Stimulated activated effector memory CD8-positive, alpha-beta T cell treated with anti-CD3 and anti-CD28 coated beads, Interleukin-12 subunit alpha, Interleukin-12 subunit beta, amount 100 ng/mL, for 72 hours (primary cell): ENCODE measurements at regions not wholly inside any gene's neighbourhood (a gene's known extent, or its start where the extent isn't known, plus 50 kb on each side); places are given as distances from the start of the nearest gene placed in this dataset.

Experiments
- ATAC-seq: fragments of 150-1000 bp; cut with Tn5 transposase; 2 replicates; pipeline ENCODE4 v1.10.0; 2021
- DNase-seq, 2 donors: peaks; one replicate each; pipeline ENCODE4 v3.0.0; 2021 to 2022; ENCODE audit warnings: low spot score in 2 of 2
- H3K27ac Mint-ChIP-seq: one replicate; pipeline ENCODE4 v1.8.0; 2022; ENCODE audit warnings: mild to moderate bottlenecking, mixed read lengths
- H3K36me3 Mint-ChIP-seq: one replicate; pipeline ENCODE4 v1.8.0; 2022; ENCODE audit warnings: mild to moderate bottlenecking, mixed read lengths
- H3K4me1 Mint-ChIP-seq: one replicate; pipeline ENCODE4 v1.8.0; 2022; ENCODE audit warnings: mixed read lengths
- H3K4me3 Mint-ChIP-seq: one replicate; pipeline ENCODE4 v1.8.0; 2022; ENCODE audit warnings: mild to moderate bottlenecking, mixed read lengths
- H3K9me3 Mint-ChIP-seq: one replicate; pipeline ENCODE4 v1.8.0; 2022; ENCODE audit warnings: mixed read lengths

DNA sequence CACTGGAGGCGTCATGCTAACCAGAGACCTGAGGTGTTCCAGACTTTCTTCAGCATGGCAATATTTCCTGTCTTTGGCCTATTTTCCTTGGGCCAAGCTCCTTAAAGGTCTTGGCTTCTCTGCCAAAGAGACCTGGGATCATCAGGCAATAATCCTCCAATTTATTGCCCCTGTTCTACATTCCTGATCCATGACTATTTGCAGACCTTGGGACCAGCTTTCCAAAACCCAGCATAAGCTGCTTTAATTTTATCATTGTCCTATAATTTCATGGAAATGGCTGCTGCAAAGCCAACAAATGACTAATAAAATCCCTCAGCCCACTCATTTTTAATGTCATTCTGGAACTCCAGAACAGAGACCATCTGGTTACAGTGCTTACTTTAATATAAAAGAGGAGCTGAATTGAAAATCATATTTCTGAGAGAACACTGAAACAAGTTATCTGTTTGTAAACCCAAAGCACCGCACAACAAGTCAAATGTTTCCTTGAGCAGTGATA is 166.9 kb upstream of the BTG1 start:
- Mint-ChIP-seq H3K4me1 (no peaks in the 10 kb centered on the region), H3K9me3 (no peaks in the 10 kb centered on the region), H3K36me3 (no peaks in the 10 kb centered on the region), H3K27ac (no peak overlapping the region), H3K4me3 (no peak overlapping the region)
- DNase-seq (no peak), ATAC-seq (no peak)

- Mint-ChIP-seq H3K9me3 (peaks cover 3% of the 10 kb centered on the region), H3K4me1 (no peaks in the 10 kb centered on the region), H3K27ac (no peak overlapping the region)
These were observed 158.9 kb upstream of the BTG1 start for GRCh38 chr12:92304371-92305055.

GRCh38 chr12:92302041-92302829 is 156.6 kb upstream of the BTG1 start:
- H3K36me3 Mint-ChIP-seq: no peaks in the 10 kb centered on the region
- no peak for ATAC-seq

More at GRCh38 chr12:92304371-92305055, 158.9 kb upstream of the BTG1 start:
- ATAC-seq (no peak), DNase-seq (no peak)
- H3K4me3 Mint-ChIP-seq: no peak overlapping the region
- H3K36me3 Mint-ChIP-seq: no peaks in the 10 kb centered on the region

GRCh38 chr12:92301356-92301755 is 155.7 kb upstream of the BTG1 start:
- Mint-ChIP-seq H3K36me3 (no peaks in the 10 kb centered on the region), H3K4me3 (no peak overlapping the region), H3K4me1 (no peaks in the 10 kb centered on the region), H3K9me3 (no peaks in the 10 kb centered on the region), H3K27ac (no peak overlapping the region)
- DNase-seq: no peak
- ATAC-seq: no peak

More at GRCh38 chr12:92302041-92302829, 156.6 kb upstream of the BTG1 start:
- Mint-ChIP-seq H3K9me3 (peaks cover 3% of the 10 kb centered on the region), H3K4me3 (no peak overlapping the region), H3K27ac (no peak overlapping the region), H3K4me1 (no peaks in the 10 kb centered on the region)
- DNase-seq: no peak

- H3K4me1 Mint-ChIP-seq: no peaks in the 10 kb centered on the region
These were observed 155.1 kb upstream of the BTG1 start for GRCh38 chr12:92300777-92301176.

GRCh38 chr12:92299744-92300143 is 154.1 kb upstream of the BTG1 start:
- H3K27ac Mint-ChIP-seq: no peak overlapping the region
- ATAC-seq: no peak
- H3K4me1 Mint-ChIP-seq: no peaks in the 10 kb centered on the region

More at GRCh38 chr12:92300777-92301176, 155.1 kb upstream of the BTG1 start:
- no peak for DNase-seq
- no peaks in the 10 kb centered on the region for H3K9me3 Mint-ChIP-seq
- no peak overlapping the region for H3K4me3 Mint-ChIP-seq
- no peak overlapping the region for H3K27ac Mint-ChIP-seq
- H3K36me3 Mint-ChIP-seq: no peaks in the 10 kb centered on the region
- no peak for ATAC-seq

DNA sequence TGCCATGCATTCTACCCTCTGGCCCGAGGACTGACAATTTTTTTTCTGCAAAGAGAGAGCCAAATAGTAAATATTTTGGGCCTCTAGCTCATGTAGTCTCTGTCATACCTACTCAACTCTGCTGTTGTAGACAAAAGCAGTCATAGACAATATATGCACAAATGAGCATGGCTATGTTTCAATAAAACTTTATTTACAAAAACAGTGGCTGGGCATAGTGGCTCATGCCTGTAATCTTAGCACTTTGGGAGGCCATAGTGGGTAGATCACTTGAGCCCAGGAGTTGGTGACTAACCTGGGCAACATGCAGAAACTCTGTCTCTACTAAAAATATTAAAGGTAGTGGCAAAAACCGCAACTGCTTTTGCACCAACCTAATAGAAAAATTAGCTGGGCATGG is 153.7 kb upstream of the BTG1 start:
- ATAC-seq (no peak), DNase-seq (no peak)
- Mint-ChIP-seq H3K27ac (no peak overlapping the region), H3K4me3 (no peak overlapping the region), H3K36me3 (no peaks in the 10 kb centered on the region), H3K9me3 (no peaks in the 10 kb centered on the region), H3K4me1 (no peaks in the 10 kb centered on the region)

More at GRCh38 chr12:92299744-92300143, 154.1 kb upstream of the BTG1 start:
- Mint-ChIP-seq H3K36me3 (no peaks in the 10 kb centered on the region), H3K9me3 (no peaks in the 10 kb centered on the region), H3K4me3 (no peak overlapping the region)
- DNase-seq: no peak

- DNase-seq: no peak
- Mint-ChIP-seq H3K9me3 (no peaks in the 10 kb centered on the region), H3K4me1 (no peaks in the 10 kb centered on the region), H3K4me3 (no peak overlapping the region), H3K36me3 (no peaks in the 10 kb centered on the region), H3K27ac (no peak overlapping the region)
- ATAC-seq: peak; percentile 84
These were observed 152.5 kb upstream of the BTG1 start for GRCh38 chr12:92297932-92298696.

DNA sequence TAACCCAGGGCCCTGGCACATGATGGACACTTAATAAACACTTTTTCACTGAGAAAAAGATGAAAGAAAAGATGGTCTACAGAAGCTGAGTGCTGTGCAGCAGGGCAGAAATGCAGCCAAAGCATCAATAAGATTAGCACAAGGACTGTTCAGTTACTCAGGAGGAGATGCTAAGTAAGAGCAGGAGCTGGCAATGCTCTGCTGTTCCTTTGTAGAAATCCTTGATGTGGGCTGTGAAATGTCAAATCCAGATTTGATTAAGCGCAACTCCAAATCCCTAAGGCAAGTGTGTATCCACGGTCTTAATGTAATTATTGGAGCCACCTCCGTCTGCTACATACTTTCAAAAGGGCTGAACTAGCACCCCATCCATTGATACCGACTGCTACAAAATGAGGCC is 151.8 kb upstream of the BTG1 start:
- DNase-seq: no peak
- no peak for ATAC-seq

GRCh38 chr12:92295523-92295922 is 149.9 kb upstream of the BTG1 start:
- Mint-ChIP-seq H3K36me3 (no peaks in the 10 kb centered on the region), H3K27ac (no peak overlapping the region), H3K9me3 (no peaks in the 10 kb centered on the region), H3K4me1 (no peaks in the 10 kb centered on the region), H3K4me3 (no peak overlapping the region)
- no peak for ATAC-seq
- DNase-seq: no peak

More for the DNA sequence above, 151.8 kb upstream of the BTG1 start:
- no peak overlapping the region for H3K4me3 Mint-ChIP-seq
- H3K27ac Mint-ChIP-seq: no peak overlapping the region
- no peaks in the 10 kb centered on the region for H3K4me1 Mint-ChIP-seq
- H3K36me3 Mint-ChIP-seq: no peaks in the 10 kb centered on the region
- H3K9me3 Mint-ChIP-seq: no peaks in the 10 kb centered on the region

- Mint-ChIP-seq H3K4me1 (no peaks in the 10 kb centered on the region), H3K27ac (no peak overlapping the region), H3K36me3 (no peaks in the 10 kb centered on the region), H3K4me3 (no peak overlapping the region), H3K9me3 (no peaks in the 10 kb centered on the region)
- ATAC-seq: no peak
- DNase-seq: no peak
These were observed 149.2 kb upstream of the BTG1 start for GRCh38 chr12:92294676-92295440.

GRCh38 chr12:92292016-92292415 is 146.4 kb upstream of the BTG1 start:
- H3K9me3 Mint-ChIP-seq: peaks cover under 1% of the 10 kb centered on the region
- H3K27ac Mint-ChIP-seq: no peak overlapping the region
- DNase-seq (no peak), ATAC-seq (no peak)
- no peak overlapping the region for H3K4me3 Mint-ChIP-seq
- no peaks in the 10 kb centered on the region for H3K4me1 Mint-ChIP-seq
- no peaks in the 10 kb centered on the region for H3K36me3 Mint-ChIP-seq

- Mint-ChIP-seq H3K4me1 (no peaks in the 10 kb centered on the region), H3K36me3 (no peaks in the 10 kb centered on the region), H3K27ac (no peak overlapping the region), H3K4me3 (no peak overlapping the region), H3K9me3 (peaks cover 3% of the 10 kb centered on the region)
- ATAC-seq (no peak), DNase-seq (no peak)
These were observed 145.2 kb upstream of the BTG1 start for GRCh38 chr12:92290886-92291285.

DNA sequence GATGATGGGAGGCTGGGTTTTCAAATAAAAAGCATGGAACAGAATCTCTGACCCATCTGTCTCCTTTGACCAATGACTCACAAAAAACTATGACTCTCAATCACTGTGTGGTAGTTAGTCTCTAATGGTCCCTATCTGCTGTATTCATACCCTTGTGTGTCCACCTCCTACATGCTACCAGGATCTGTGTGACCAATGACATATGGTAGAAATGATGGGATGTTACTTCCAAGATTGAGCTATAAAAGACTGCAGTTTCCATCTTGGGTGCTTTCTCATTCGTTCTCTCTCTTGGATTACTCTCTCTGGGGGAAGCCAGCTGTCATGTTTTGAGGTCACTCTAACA is 144.7 kb upstream of the BTG1 start:
- Mint-ChIP-seq H3K27ac (no peak overlapping the region), H3K4me3 (no peak overlapping the region), H3K9me3 (peaks cover 3% of the 10 kb centered on the region), H3K36me3 (no peaks in the 10 kb centered on the region), H3K4me1 (no peaks in the 10 kb centered on the region)
- DNase-seq: no peak
- ATAC-seq: no peak
